Left ventricle myocardium inferior (tissue), 1 donor: ENCODE measurements at regions not wholly inside any gene's neighbourhood (a gene's known extent, or its start where the extent isn't known, plus 50 kb on each side); places are given as distances from the start of the nearest gene placed in this dataset.

ENCODE experiments used
- DNase-seq: peaks from one replicate; pipeline ENCODE4 v3.0.0-alpha.2; 2020
- H3K27ac ChIP-seq: fragments of 200-600 bp; replicated peaks from 2 replicates; pipeline ENCODE4 v1.8.0; 2021
- H3K27me3 ChIP-seq: fragments of 200-600 bp; 2 replicates; pipeline ENCODE4 v1.8.0; 2021; ENCODE audit warnings: low read depth
- H3K36me3 ChIP-seq: fragments of 200-600 bp; 2 replicates; pipeline ENCODE4 v1.8.0; 2021
- H3K4me1 ChIP-seq: fragments of 200-600 bp; 2 replicates; pipeline ENCODE4 v1.8.0; 2021
- H3K4me3 ChIP-seq: fragments of 200-600 bp; 2 replicates; pipeline ENCODE4 v1.8.0; 2021; ENCODE audit warnings: mild to moderate bottlenecking, moderate library complexity
- H3K9me3 ChIP-seq: fragments of 200-600 bp; replicated peaks from 2 replicates; pipeline ENCODE4 v1.8.0; 2021
- CTCF ChIP-seq: fragments of 200-600 bp; IDR thresholded peaks from 2 replicates; pipeline ENCODE4 v1.8.0; 2021; ENCODE audit warnings: antibody characterized with exemption, mild to moderate bottlenecking, borderline replicate concordance
- intact Hi-C: fragments of 100-400 bp; cut with micrococcal nuclease; formaldehyde crosslinking; loops from one replicate; pipeline ENCODE4 v1.11.0; 2022
- donor health status: DM: no; HTN: yes; CAD: no; lungs with severe emphysema.

DNA sequence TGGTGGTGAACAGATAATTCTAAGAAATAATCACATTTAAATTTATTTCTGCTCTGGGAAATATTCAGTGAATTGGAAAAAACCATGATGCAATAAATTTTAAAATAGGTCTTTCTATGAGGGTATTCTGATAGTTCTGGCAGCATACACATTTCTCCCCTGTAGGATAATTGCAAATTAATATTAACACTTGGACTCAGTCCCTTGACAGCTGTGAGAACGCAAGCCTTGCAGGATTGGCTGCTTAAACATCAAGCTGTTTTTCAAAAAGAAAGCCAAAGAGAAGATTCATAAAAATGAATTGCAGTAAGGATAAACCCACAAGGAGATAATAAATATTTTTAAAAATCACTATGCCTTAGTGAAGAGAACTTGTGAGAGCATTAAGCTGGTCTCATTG, 180.0 kb downstream of the MTRR start:
- Histone ChIP-seq H3K27ac (no peak overlapping the region), H3K4me1 (no peaks in the 10 kb centered on the region), H3K27me3 (no peaks in the 10 kb centered on the region), H3K9me3 (peaks cover 10% of the 10 kb centered on the region), H3K36me3 (no peaks in the 10 kb centered on the region), H3K4me3 (no peak overlapping the region)
- no peak for DNase-seq
- intact Hi-C loops, result no loop called here
- TF ChIP-seq CTCF, result no peak

- H3K4me1 ChIP-seq, result no peaks in the 10 kb centered on the region
- H3K36me3 ChIP-seq, result no peaks in the 10 kb centered on the region
- DNase-seq, result no peak
- no peak overlapping the region for H3K27ac ChIP-seq
- no peaks in the 10 kb centered on the region for H3K27me3 ChIP-seq
- TF ChIP-seq CTCF, result no peak
- peaks cover 2% of the 10 kb centered on the region for H3K9me3 ChIP-seq
- no peak overlapping the region for H3K4me3 ChIP-seq
- intact Hi-C loops, result no loop called here
These were observed 181.7 kb downstream of the MTRR start for GRCh38 chr5:8050616-8051175.

DNA sequence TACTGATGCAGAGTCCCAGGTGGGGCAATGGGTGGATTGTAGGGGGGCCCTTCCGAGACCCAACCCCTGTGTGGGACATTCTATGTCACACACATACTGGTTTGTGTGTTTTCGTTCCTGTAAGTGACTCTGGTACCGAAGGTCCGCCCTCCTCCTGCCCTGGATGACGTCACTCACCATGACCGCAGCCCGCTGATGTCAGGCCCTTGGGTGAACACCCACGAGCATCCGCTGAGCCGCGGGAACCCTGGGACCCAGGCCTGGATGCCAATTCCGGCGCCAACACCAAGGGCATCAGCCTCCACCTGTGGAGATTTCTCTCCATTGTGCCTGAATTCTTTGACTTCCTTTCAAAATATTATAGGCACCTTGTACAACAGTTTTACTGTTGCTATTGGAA, 184.3 kb downstream of the MTRR start:
- no peaks in the 10 kb centered on the region for H3K36me3 ChIP-seq
- peaks cover 2% of the 10 kb centered on the region for H3K9me3 ChIP-seq
- H3K4me1 ChIP-seq, result no peaks in the 10 kb centered on the region
- no peak overlapping the region for H3K27ac ChIP-seq
- intact Hi-C loops, result no loop called here
- H3K4me3 ChIP-seq, result no peak overlapping the region
- peaks cover 6% of the 10 kb centered on the region for H3K27me3 ChIP-seq
- no peak for TF ChIP-seq CTCF
- DNase-seq, result no peak

DNA sequence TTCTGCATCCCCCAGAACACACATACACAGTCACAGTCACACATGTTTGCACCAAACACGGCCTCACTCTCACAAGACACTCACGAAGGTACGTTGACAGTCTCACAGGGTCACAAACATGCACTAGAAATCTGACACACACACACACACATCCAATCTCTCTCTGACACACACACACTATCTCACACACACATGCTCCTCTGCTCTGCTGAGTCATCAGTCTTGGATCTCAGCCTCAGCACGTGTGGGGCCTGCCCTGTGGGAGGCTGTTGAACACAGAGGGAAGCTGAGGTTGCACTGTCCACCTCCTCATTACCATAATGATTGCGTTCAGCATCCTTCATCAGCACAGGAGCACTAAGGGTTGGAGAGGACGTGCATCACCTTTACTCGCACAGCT, 188.8 kb downstream of the MTRR start:
- intact Hi-C loops, result no loop called here
- H3K4me3 ChIP-seq, result no peak overlapping the region
- no peak for TF ChIP-seq CTCF
- H3K4me1 ChIP-seq, result no peaks in the 10 kb centered on the region
- no peaks in the 10 kb centered on the region for H3K9me3 ChIP-seq
- H3K27me3 ChIP-seq, result peaks cover 6% of the 10 kb centered on the region
- no peak overlapping the region for H3K27ac ChIP-seq
- no peak for DNase-seq
- no peaks in the 10 kb centered on the region for H3K36me3 ChIP-seq

GRCh38 chr5:8058616-8059190, 189.8 kb downstream of the MTRR start:
- Histone ChIP-seq H3K27me3 (peaks cover 6% of the 10 kb centered on the region), H3K4me1 (no peaks in the 10 kb centered on the region), H3K9me3 (no peaks in the 10 kb centered on the region), H3K27ac (no peak overlapping the region), H3K4me3 (no peak overlapping the region), H3K36me3 (no peaks in the 10 kb centered on the region)
- no peak for DNase-seq
- no peak for TF ChIP-seq CTCF
- intact Hi-C loops, result no loop called here
